Stimulated activated CD4-positive, alpha-beta T cell treated with anti-CD3 and anti-CD28 coated beads, Interleukin-4, amount 100 ng/mL, for 48 hours (primary cell): ENCODE measurements at regions not wholly inside any gene's neighbourhood (a gene's known extent, or its start where the extent isn't known, plus 50 kb on each side); places are given as distances from the start of the nearest gene placed in this dataset.

Source experiments
- DNase-seq, 2 donors: peaks; one replicate each; pipeline ENCODE4 v3.0.0-alpha.2; 2020; ENCODE audit warnings: low read depth in 2 of 2

GRCh38 chr5:35430381-35431162, 187.1 kb upstream of the SPEF2 start:
- no peak for DNase-seq

GRCh38 chr5:35420200-35420599, 189.9 kb upstream of the PRLR start:
- no peak for DNase-seq

- no peak for DNase-seq
Observed at GRCh38 chr5:35417040-35417439, 186.8 kb upstream of the PRLR start.

GRCh38 chr5:35416217-35416988, 186.1 kb upstream of the PRLR start:
- no peak for DNase-seq

- no peak for DNase-seq
Observed at GRCh38 chr5:35415309-35415708, 185.0 kb upstream of the PRLR start.

- DNase-seq: no peak
Observed at GRCh38 chr5:35409361-35409760, 179.1 kb upstream of the PRLR start.

- no peak for DNase-seq
Observed at GRCh38 chr5:35408146-35408545, 177.9 kb upstream of the PRLR start.

GRCh38 chr5:35407697-35408096, 177.4 kb upstream of the PRLR start:
- DNase-seq: no peak

GRCh38 chr5:35405938-35406337, 175.7 kb upstream of the PRLR start:
- no peak for DNase-seq

GRCh38 chr5:35404701-35405100, 174.4 kb upstream of the PRLR start:
- no peak for DNase-seq

GRCh38 chr5:35393901-35394300, 163.6 kb upstream of the PRLR start:
- no peak for DNase-seq

GRCh38 chr5:35384658-35385057, 154.4 kb upstream of the PRLR start:
- DNase-seq: no peak

GRCh38 chr5:35383041-35383440, 152.8 kb upstream of the PRLR start:
- DNase-seq: no peak

GRCh38 chr5:35377653-35378052, 147.4 kb upstream of the PRLR start:
- no peak for DNase-seq

- DNase-seq: no peak
Observed at GRCh38 chr5:35374584-35374983, 144.3 kb upstream of the PRLR start.

- no peak for DNase-seq
Observed at GRCh38 chr5:35373249-35373648, 143.0 kb upstream of the PRLR start.

- DNase-seq: no peak
Observed at GRCh38 chr5:35372482-35372881, 142.2 kb upstream of the PRLR start.

GRCh38 chr5:35371951-35372426, 141.7 kb upstream of the PRLR start:
- DNase-seq: no peak

GRCh38 chr5:35370871-35371270, 140.6 kb upstream of the PRLR start:
- DNase-seq: no peak

GRCh38 chr5:35369965-35370790, 139.9 kb upstream of the PRLR start:
- no peak for DNase-seq

- DNase-seq: no peak
Observed at GRCh38 chr5:35367526-35367925, 137.2 kb upstream of the PRLR start.

GRCh38 chr5:35365758-35366157, 135.5 kb upstream of the PRLR start:
- DNase-seq: no peak
